Amniotic epithelial cell (primary cell): ENCODE measurements at regions not wholly inside any gene's neighbourhood (a gene's known extent, or its start where the extent isn't known, plus 50 kb on each side); places are given as distances from the start of the nearest gene placed in this dataset.

ENCODE experiments used
- DNase-seq: peaks from one replicate; pipeline ENCODE4 v3.0.0-alpha.2; 2010; ENCODE audit warnings: low read depth

GRCh38 chr16:25311039-25311438 lies 53.4 kb upstream of the ZKSCAN2 start:
- DNase-seq, result no peak
